ENCODE measurements at regions not wholly inside any gene's neighbourhood (a gene's known extent, or its start where the extent isn't known, plus 50 kb on each side); places are given as distances from the start of the nearest gene placed in this dataset.
"Not testable (repeated sequence)": the region's sequence is repeated elsewhere in the genome, so short reads cannot be mapped to it uniquely, and the experiment has no call there.

DNA sequence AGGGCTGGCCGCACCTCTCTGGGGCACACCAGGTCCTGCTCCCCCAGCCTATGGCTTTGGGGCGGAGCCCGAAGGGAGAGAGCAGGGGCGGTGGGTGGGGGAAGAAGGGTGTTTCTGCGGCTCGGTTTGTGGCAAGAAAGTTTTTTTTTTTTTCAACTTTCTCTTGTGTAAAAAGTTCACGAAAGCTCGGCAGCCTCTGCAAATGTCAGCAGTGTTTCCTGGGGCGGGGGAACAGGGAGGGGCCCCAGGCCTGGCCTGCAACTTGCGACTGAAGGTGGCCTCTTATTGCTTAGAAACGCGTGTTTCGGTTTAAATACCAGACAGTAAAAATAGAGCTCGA is 137.4 kb upstream of the PTPN20 start:
- H4K20me1 ChIP-seq (ENCODE audit: control insufficient read depth, insufficient read depth, insufficient read length); H3K18ac ChIP-seq (ENCODE audit: insufficient read length, low read depth, low read length); H3K4me2 ChIP-seq (ENCODE audit: insufficient read depth, insufficient read length, low read length); H3K79me1 ChIP-seq (ENCODE audit: insufficient read depth, low read depth, low read length, poor library complexity, severe bottlenecking); H3K4me1 ChIP-seq (ENCODE audit: insufficient read depth, low read length); H3K27me3 Mint-ChIP-seq (ENCODE audit: low read depth); H3K56ac ChIP-seq (ENCODE audit: insufficient read length, low read depth, low read length); H3K4me1 Mint-ChIP-seq; H3T11ph ChIP-seq (ENCODE audit: low read length); H2AFZ ChIP-seq (ENCODE audit: low read length); H4K5ac ChIP-seq (ENCODE audit: insufficient read length, low read depth, low read length); H2BK15ac ChIP-seq (ENCODE audit: low read depth, low read length); H3K27me3 ChIP-seq (ENCODE audit: insufficient read depth, low read length); H3K79me2 ChIP-seq (ENCODE audit: insufficient read depth, low read length); H3K9me3 ChIP-seq (ENCODE audit: control insufficient read depth, low read depth, low read length); H3K36me3 Mint-ChIP-seq (ENCODE audit: insufficient read depth in 1 of 3, low read depth in 3 of 3); H4K8ac ChIP-seq (replicated peaks; ENCODE audit: insufficient read length, low read depth, low read length); H2AK5ac ChIP-seq (ENCODE audit: insufficient read length, low read length); H3K4ac ChIP-seq (ENCODE audit: low read depth, low read length); H2BK5ac ChIP-seq (ENCODE audit: insufficient read length, low read length); H3K27ac Mint-ChIP-seq; H2BK20ac ChIP-seq (ENCODE audit: low read depth, low read length, poor library complexity, severe bottlenecking); DNase-seq; H4K91ac ChIP-seq (ENCODE audit: insufficient read length, low read depth, low read length); H2BK120ac ChIP-seq (ENCODE audit: low read depth, low read length, poor library complexity, severe bottlenecking); H3K27ac ChIP-seq (ENCODE audit: insufficient read length, low read depth, low read length); H2BK12ac ChIP-seq (ENCODE audit: insufficient read length, low read depth, low read length); H3K9me3 Mint-ChIP-seq; H3K23ac ChIP-seq (ENCODE audit: insufficient read length, low read depth, low read length); H3K23me2 ChIP-seq (ENCODE audit: insufficient read length, low read depth, low read length, poor library complexity, severe bottlenecking); H3K4me3 Mint-ChIP-seq; H3K9ac ChIP-seq (ENCODE audit: extremely low read depth, insufficient read length, low read length); H3K14ac ChIP-seq (ENCODE audit: insufficient read depth, low read length): not testable (repeated sequence)
- WGBS (ENCODE audit: extremely low coverage, insufficient read length, low lambda C conversion rate) = no CpG with 5 or more reads among the region's 14 CpGs

DNA sequence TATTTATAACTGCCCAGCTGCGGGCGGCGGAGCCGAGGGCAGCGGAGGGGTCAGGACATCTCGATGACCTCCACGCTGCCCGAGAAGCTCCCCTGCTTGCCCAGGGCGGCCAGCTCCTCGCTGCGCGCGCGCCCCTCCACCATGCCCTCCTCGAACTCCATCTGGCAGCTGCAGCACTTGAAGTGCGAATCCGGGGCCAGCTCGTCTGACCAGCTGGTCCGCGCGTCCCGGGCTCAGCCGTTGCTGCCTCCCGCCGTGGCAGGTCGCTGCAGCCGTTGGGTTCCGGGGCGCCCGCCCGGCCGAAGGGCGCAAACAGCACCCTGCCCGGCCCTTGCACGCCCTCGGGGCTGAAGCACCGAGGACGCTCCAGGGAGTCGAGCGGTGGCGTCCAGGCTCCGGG is 136.9 kb upstream of the PTPN20 start:
- not testable (repeated sequence) for H3K56ac ChIP-seq (ENCODE audit: insufficient read length, low read depth, low read length); H2BK20ac ChIP-seq (ENCODE audit: low read depth, low read length, poor library complexity, severe bottlenecking); H3K9me3 Mint-ChIP-seq; H2AFZ ChIP-seq (ENCODE audit: low read length); H2BK12ac ChIP-seq (ENCODE audit: insufficient read length, low read depth, low read length); H3K4me1 ChIP-seq (ENCODE audit: insufficient read depth, low read length); H3K23me2 ChIP-seq (ENCODE audit: insufficient read length, low read depth, low read length, poor library complexity, severe bottlenecking); H4K5ac ChIP-seq (ENCODE audit: insufficient read length, low read depth, low read length); H2AK5ac ChIP-seq (ENCODE audit: insufficient read length, low read length); H3K4ac ChIP-seq (ENCODE audit: low read depth, low read length); H3K23ac ChIP-seq (ENCODE audit: insufficient read length, low read depth, low read length); H3K18ac ChIP-seq (ENCODE audit: insufficient read length, low read depth, low read length); H3K4me2 ChIP-seq (ENCODE audit: insufficient read depth, insufficient read length, low read length); H3K4me1 Mint-ChIP-seq; H3K4me3 Mint-ChIP-seq; H4K20me1 ChIP-seq (ENCODE audit: control insufficient read depth, insufficient read depth, insufficient read length); H2BK120ac ChIP-seq (ENCODE audit: low read depth, low read length, poor library complexity, severe bottlenecking); H2BK15ac ChIP-seq (ENCODE audit: low read depth, low read length); H4K8ac ChIP-seq (replicated peaks; ENCODE audit: insufficient read length, low read depth, low read length); H3K9ac ChIP-seq (ENCODE audit: extremely low read depth, insufficient read length, low read length); H3K27ac ChIP-seq (ENCODE audit: insufficient read length, low read depth, low read length); H3K14ac ChIP-seq (ENCODE audit: insufficient read depth, low read length); H3K79me1 ChIP-seq (ENCODE audit: insufficient read depth, low read depth, low read length, poor library complexity, severe bottlenecking); H3K36me3 Mint-ChIP-seq (ENCODE audit: insufficient read depth in 1 of 3, low read depth in 3 of 3); H3K27me3 Mint-ChIP-seq (ENCODE audit: low read depth); H3K79me2 ChIP-seq (ENCODE audit: insufficient read depth, low read length); H3K27me3 ChIP-seq (ENCODE audit: insufficient read depth, low read length); H4K91ac ChIP-seq (ENCODE audit: insufficient read length, low read depth, low read length); H3T11ph ChIP-seq (ENCODE audit: low read length); H2BK5ac ChIP-seq (ENCODE audit: insufficient read length, low read length); DNase-seq; H3K9me3 ChIP-seq (ENCODE audit: control insufficient read depth, low read depth, low read length); H3K27ac Mint-ChIP-seq
- WGBS (ENCODE audit: extremely low coverage, insufficient read length, low lambda C conversion rate) = no CpG with 5 or more reads among the region's 42 CpGs
